ENCODE measurements at regions not wholly inside any gene's neighbourhood (a gene's known extent, or its start where the extent isn't known, plus 50 kb on each side); places are given as distances from the start of the nearest gene placed in this dataset.

GRCh38 chr12:93977081-93977480 lies 171.3 kb upstream of the PLXNC1 start:
- Mint-ChIP-seq H3K4me3 (no peak overlapping the region), H3K27ac (no peak overlapping the region), H3K36me3 (ENCODE audit: insufficient read depth in 1 of 3, low read depth in 3 of 3) (no peaks in the 10 kb centered on the region; a peak in 1 of 7 replicates), H3K27me3 (ENCODE audit: low read depth) (no peaks in the 10 kb centered on the region; the same call in 1 of the 2 replicates), H3K9me3 (no peaks in the 10 kb centered on the region), H3K4me1 (peaks cover 8 to 18% of the 10 kb centered on the region in 2 experiments)
- H3K56ac ChIP-seq (ENCODE audit: insufficient read length, low read depth, low read length), result no peak overlapping the region
- no peak overlapping the region for H2BK15ac ChIP-seq (ENCODE audit: low read depth, low read length)
- H3K23me2 ChIP-seq (ENCODE audit: insufficient read length, low read depth, low read length, poor library complexity, severe bottlenecking), result no peaks in the 10 kb centered on the region
- H2BK120ac ChIP-seq (ENCODE audit: low read depth, low read length, poor library complexity, severe bottlenecking), result no peak overlapping the region
- no peaks in the 10 kb centered on the region for H3K79me2 ChIP-seq (ENCODE audit: insufficient read depth, low read length)
- no peak overlapping the region for H2AK5ac ChIP-seq (ENCODE audit: insufficient read length, low read length)
- TF ChIP-seq CTCF (conservative IDR thresholded peaks at IDR 0.05), result no peak
- no peak overlapping the region for H3T11ph ChIP-seq (ENCODE audit: low read length)
- H4K8ac ChIP-seq (replicated peaks; ENCODE audit: insufficient read length, low read depth, low read length), result no peak overlapping the region
- H3K18ac ChIP-seq (ENCODE audit: insufficient read length, low read depth, low read length), result no peak overlapping the region
- no peak overlapping the region for H2BK12ac ChIP-seq (ENCODE audit: insufficient read length, low read depth, low read length)
- no peak overlapping the region for H3K14ac ChIP-seq (ENCODE audit: insufficient read depth, low read length)
- H3K9ac ChIP-seq (ENCODE audit: extremely low read depth, insufficient read length, low read length), result no peak overlapping the region
- no peak overlapping the region for H3K27ac ChIP-seq (ENCODE audit: insufficient read length, low read depth, low read length)
- WGBS (ENCODE audit: extremely low coverage, insufficient read length, low lambda C conversion rate), result no CpG with 5 or more reads among the region's 3 CpGs
- H3K4ac ChIP-seq (ENCODE audit: low read depth, low read length), result no peak overlapping the region
- H3K9me3 ChIP-seq (ENCODE audit: control insufficient read depth, low read depth, low read length), result no peaks in the 10 kb centered on the region
- H2BK5ac ChIP-seq (ENCODE audit: insufficient read length, low read length), result no peak overlapping the region
- H2BK20ac ChIP-seq (ENCODE audit: low read depth, low read length, poor library complexity, severe bottlenecking), result no peak overlapping the region
- no peak for DNase-seq
- H3K4me1 ChIP-seq (ENCODE audit: insufficient read depth, low read length), result no peaks in the 10 kb centered on the region
- no peak overlapping the region for H4K5ac ChIP-seq (ENCODE audit: insufficient read length, low read depth, low read length)
- H2AFZ ChIP-seq (ENCODE audit: low read length), result no peak overlapping the region
- H4K20me1 ChIP-seq (ENCODE audit: control insufficient read depth, insufficient read depth, insufficient read length), result peaks cover 3% of the 10 kb centered on the region
- H3K27me3 ChIP-seq (ENCODE audit: insufficient read depth, low read length), result no peaks in the 10 kb centered on the region
- H3K23ac ChIP-seq (ENCODE audit: insufficient read length, low read depth, low read length), result no peak overlapping the region
- no peak overlapping the region for H3K4me2 ChIP-seq (ENCODE audit: insufficient read depth, insufficient read length, low read length)
- no peaks in the 10 kb centered on the region for H3K79me1 ChIP-seq (ENCODE audit: insufficient read depth, low read depth, low read length, poor library complexity, severe bottlenecking)
- no peak overlapping the region for H4K91ac ChIP-seq (ENCODE audit: insufficient read length, low read depth, low read length)

Measured in H9 (cell line).